Activated naive CD8-positive, alpha-beta T cell treated with anti-CD3 and anti-CD28 coated beads for 36 hours (primary cell): ENCODE measurements at regions not wholly inside any gene's neighbourhood (a gene's known extent, or its start where the extent isn't known, plus 50 kb on each side); places are given as distances from the start of the nearest gene placed in this dataset.
"Not testable (repeated sequence)": the region's sequence is repeated elsewhere in the genome, so short reads cannot be mapped to it uniquely, and the experiment has no call there.

Source experiments
- DNase-seq: peaks from one replicate; pipeline ENCODE4 v3.0.0; 2021
- H3K27ac Mint-ChIP-seq: one replicate; pipeline ENCODE4 v1.8.0; 2022; ENCODE audit warnings: mild to moderate bottlenecking, moderate library complexity, mixed read lengths
- H3K27me3 Mint-ChIP-seq: one replicate; pipeline ENCODE4 v1.8.0; 2022; ENCODE audit warnings: mild to moderate bottlenecking, mixed read lengths
- H3K36me3 Mint-ChIP-seq: one replicate; pipeline ENCODE4 v1.8.0; 2021; ENCODE audit warnings: mild to moderate bottlenecking, mixed read lengths
- H3K4me1 Mint-ChIP-seq: one replicate; pipeline ENCODE4 v1.8.0; 2021; ENCODE audit warnings: mixed read lengths
- H3K4me3 Mint-ChIP-seq: one replicate; pipeline ENCODE4 v1.8.0; 2022; ENCODE audit warnings: mild to moderate bottlenecking, moderate library complexity, mixed read lengths
- H3K9me3 Mint-ChIP-seq: one replicate; pipeline ENCODE4 v1.8.0; 2022; ENCODE audit warnings: mixed read lengths

DNA sequence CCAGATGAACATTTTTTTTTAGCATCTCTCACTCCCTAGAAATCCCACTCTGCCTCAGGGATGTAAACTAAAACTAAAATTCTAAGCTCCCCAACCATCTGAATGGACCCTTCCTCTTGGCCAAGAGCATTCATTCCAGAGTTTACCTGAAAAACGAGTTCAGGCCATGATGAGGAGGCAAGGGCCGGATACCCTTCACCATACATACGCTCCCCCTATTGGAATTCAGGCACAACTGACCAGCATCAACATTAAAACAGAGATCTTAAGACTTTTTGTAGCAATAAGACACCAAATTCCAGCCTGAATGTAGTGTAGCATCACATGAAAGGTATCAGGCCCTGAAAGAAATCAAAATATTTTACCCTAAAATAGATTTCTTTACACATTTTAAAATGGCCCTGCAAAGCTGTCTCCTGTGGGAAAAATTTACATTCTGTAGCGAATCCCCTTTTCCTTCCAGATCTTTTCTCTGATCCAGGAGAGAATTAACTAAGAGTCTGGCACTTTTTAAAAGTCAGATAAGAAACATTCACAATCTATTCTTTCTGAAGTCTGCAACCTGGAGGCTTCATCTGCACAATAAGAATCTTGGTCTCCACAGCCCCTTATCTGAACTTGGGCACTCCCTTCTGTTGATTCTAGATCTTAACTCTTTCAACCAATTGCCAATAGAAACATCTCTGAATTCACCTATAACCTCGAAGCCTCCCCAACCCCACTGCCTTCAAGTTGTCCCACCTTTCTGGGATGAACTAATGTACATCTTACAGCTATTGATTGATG, 888.5 kb downstream of the UQCRFS1 start:
- Mint-ChIP-seq H3K9me3 (no peaks in the 10 kb centered on the region), H3K4me3 (no peak overlapping the region), H3K4me1 (no peaks in the 10 kb centered on the region), H3K27ac (no peak overlapping the region), H3K27me3 (no peaks in the 10 kb centered on the region), H3K36me3 (no peaks in the 10 kb centered on the region)
- no peak for DNase-seq

DNA sequence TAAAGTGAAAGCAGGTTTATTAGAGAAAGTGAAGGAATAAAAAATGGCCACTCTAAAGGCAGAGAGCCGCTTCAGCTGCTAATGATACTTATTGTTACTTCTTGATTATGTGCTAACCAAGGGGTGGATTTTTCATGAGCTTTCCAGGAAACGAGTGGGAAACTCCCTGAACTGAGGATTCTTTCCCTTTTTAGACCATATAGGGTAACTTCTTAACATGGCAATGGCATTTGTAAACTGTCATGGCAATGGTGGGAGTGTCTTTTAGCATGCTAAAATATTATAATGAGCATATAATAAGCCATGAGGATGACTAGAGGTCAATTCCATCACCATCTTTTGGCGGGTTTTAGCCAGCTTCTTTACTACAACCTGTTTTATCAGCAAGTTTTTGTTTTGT, 890.0 kb downstream of the UQCRFS1 start:
- no peaks in the 10 kb centered on the region for H3K9me3 Mint-ChIP-seq
- H3K27me3 Mint-ChIP-seq, result no peaks in the 10 kb centered on the region
- no peak for DNase-seq
- no peak overlapping the region for H3K27ac Mint-ChIP-seq
- H3K4me1 Mint-ChIP-seq, result no peaks in the 10 kb centered on the region
- H3K36me3 Mint-ChIP-seq, result no peaks in the 10 kb centered on the region
- H3K4me3 Mint-ChIP-seq, result no peak overlapping the region

DNA sequence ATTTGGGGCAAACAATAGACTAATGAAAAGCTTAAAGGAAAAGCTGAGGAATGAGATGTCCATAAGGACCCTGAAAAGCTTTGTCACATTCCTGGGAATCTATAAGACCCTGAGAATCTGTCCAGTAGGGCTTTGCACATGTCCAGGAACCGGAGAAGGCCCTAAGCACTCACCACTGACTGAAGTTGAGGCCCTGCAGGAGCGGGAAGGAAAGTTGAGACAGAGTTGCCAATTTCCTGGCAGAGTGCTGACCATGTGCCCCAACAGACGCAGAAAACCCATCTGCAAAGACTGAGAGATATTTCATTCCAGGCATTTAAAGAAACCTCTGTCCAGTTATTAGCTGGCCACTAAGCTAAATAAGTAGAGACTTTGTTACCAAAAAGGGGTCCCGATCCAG, 890.5 kb downstream of the UQCRFS1 start:
- Mint-ChIP-seq H3K36me3 (no peaks in the 10 kb centered on the region), H3K27ac (no peak overlapping the region), H3K4me1 (no peaks in the 10 kb centered on the region), H3K9me3 (no peaks in the 10 kb centered on the region), H3K4me3 (no peak overlapping the region), H3K27me3 (no peaks in the 10 kb centered on the region)
- no peak for DNase-seq

DNA sequence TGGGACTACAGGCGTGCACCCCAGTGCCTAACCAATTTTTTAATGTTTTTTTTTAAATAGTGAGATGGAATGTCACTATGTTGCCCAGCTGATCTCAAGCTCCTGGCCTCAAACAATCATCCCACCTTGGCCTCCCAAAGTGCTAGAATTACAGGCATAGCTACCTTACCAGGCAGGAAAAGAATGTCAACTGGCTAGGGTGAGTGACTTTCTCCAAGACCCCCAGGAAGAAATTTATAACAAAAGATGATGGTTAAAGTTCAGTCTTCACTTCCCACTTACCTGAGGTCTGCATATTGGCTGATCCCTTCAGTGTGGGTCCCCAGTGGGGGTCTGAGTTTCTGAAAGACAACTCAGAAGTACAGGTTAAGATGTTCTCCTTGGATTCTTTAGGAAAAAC, 893.0 kb downstream of the UQCRFS1 start:
- Mint-ChIP-seq H3K27me3 (peaks cover 6% of the 10 kb centered on the region), H3K9me3 (no peaks in the 10 kb centered on the region), H3K4me3 (no peak overlapping the region), H3K27ac (no peak overlapping the region), H3K36me3 (no peaks in the 10 kb centered on the region), H3K4me1 (no peaks in the 10 kb centered on the region)
- DNase-seq, result no peak

DNA sequence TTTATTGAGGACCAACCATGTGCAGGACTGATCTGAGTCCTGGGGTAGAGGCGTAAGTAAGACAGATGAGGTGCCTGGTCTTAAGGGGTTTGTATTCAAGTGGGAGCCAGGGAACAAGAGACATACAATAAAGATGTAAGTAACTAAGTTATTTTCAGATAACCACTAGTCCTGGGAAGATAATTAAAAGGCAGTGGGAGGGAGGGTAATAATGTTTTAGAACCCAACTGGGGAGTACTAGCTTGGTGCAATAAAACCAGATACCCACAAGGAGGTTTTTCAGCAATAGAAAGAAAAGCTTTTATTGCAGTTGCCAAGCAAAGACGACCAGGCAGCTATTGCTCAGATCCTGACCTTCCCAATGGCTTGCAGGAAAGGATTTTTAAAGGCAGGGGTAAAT, 893.7 kb downstream of the UQCRFS1 start:
- DNase-seq, result no peak
- Mint-ChIP-seq H3K9me3 (no peaks in the 10 kb centered on the region), H3K27ac (no peak overlapping the region), H3K4me3 (no peak overlapping the region), H3K4me1 (no peaks in the 10 kb centered on the region), H3K36me3 (no peaks in the 10 kb centered on the region), H3K27me3 (peaks cover 6% of the 10 kb centered on the region)

GRCh38 chr19:28318469-28319179, 894.3 kb downstream of the UQCRFS1 start:
- H3K4me1 Mint-ChIP-seq, result no peaks in the 10 kb centered on the region
- H3K27ac Mint-ChIP-seq, result no peak overlapping the region
- peaks cover 6% of the 10 kb centered on the region for H3K27me3 Mint-ChIP-seq
- H3K4me3 Mint-ChIP-seq, result no peak overlapping the region
- H3K9me3 Mint-ChIP-seq, result no peaks in the 10 kb centered on the region
- H3K36me3 Mint-ChIP-seq, result no peaks in the 10 kb centered on the region
- no peak for DNase-seq

DNA sequence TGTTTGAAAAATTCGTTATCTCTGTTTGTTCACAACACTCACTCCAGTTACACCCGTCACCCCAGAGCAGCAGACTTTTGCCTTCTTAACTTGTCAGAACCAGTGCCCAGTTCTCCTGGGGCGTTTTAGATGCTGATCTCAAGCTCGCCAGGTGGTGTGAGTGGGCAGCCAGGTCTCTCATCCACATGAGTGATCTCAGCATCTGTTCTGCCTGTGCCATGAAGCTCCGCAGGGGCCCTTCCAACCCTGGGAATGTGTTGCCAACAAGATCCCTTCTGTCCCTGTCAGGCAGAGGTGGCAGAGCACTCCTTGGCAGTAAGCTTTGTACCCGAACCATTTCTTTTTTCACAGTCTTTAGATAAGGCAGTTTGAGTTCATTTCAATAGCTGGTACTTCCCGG, 896.5 kb downstream of the UQCRFS1 start:
- no peaks in the 10 kb centered on the region for H3K36me3 Mint-ChIP-seq
- H3K27me3 Mint-ChIP-seq, result peaks cover 6% of the 10 kb centered on the region

DNA sequence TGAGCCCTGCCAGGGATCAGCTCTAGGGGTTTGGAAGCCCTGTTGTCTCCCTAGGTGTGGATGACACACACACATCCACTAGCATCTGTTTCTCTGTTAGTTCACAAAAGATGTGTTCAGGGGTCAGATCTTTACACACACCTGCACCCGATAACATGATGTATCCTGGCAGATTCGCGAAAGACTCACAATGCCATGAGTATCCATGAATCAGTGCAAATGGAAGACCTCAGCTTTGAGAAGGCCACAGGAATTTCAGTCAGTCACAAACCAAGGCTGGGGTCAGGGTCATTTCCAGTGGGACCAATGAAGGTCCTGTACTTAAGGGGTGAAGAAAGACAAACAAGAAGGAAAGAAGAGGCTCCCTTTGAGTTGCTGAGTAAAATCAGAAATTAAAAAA, 898.2 kb downstream of the UQCRFS1 start:
- H3K36me3 Mint-ChIP-seq, result no peaks in the 10 kb centered on the region
- H3K4me1 Mint-ChIP-seq, result no peaks in the 10 kb centered on the region
- no peak overlapping the region for H3K27ac Mint-ChIP-seq
- H3K9me3 Mint-ChIP-seq, result no peaks in the 10 kb centered on the region
- no peak overlapping the region for H3K4me3 Mint-ChIP-seq
- no peak for DNase-seq
- H3K27me3 Mint-ChIP-seq, result peaks cover 6% of the 10 kb centered on the region

More for the DNA sequence above, 896.5 kb downstream of the UQCRFS1 start:
- no peak for DNase-seq
- H3K4me3 Mint-ChIP-seq, result no peak overlapping the region
- H3K27ac Mint-ChIP-seq, result no peak overlapping the region
- H3K4me1 Mint-ChIP-seq, result no peaks in the 10 kb centered on the region
- no peaks in the 10 kb centered on the region for H3K9me3 Mint-ChIP-seq

- Mint-ChIP-seq H3K4me3 (no peak overlapping the region), H3K9me3 (no peaks in the 10 kb centered on the region), H3K27ac (no peak overlapping the region), H3K36me3 (no peaks in the 10 kb centered on the region), H3K4me1 (no peaks in the 10 kb centered on the region), H3K27me3 (peaks cover 6% of the 10 kb centered on the region)
- DNase-seq, result no peak
Observed at GRCh38 chr19:28314287-28314686, 898.7 kb downstream of the UQCRFS1 start.

DNA sequence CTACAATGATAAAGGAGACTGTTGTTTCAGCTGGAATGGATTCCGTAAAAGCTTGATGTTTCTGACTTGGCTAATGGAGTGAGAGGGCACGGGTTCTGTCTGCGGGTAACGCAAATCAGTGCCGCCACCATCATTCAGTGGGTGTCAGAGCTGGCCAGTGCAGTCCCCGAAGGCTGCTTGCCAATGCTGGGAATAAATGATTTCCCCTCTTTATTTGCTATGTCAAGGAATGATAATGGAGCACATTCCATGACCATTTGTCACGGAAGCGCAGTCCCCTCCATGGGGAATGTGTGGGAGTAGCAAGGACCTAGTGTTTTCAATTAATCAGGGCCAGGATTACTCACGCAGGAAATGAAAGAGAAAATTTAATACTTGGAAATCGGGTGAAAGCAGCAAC, 899.3 kb downstream of the UQCRFS1 start:
- H3K4me3 Mint-ChIP-seq, result no peak overlapping the region
- H3K9me3 Mint-ChIP-seq, result no peaks in the 10 kb centered on the region
- H3K4me1 Mint-ChIP-seq, result no peaks in the 10 kb centered on the region
- no peak overlapping the region for H3K27ac Mint-ChIP-seq
- no peaks in the 10 kb centered on the region for H3K36me3 Mint-ChIP-seq
- peaks cover 6% of the 10 kb centered on the region for H3K27me3 Mint-ChIP-seq
- DNase-seq, result no peak

DNA sequence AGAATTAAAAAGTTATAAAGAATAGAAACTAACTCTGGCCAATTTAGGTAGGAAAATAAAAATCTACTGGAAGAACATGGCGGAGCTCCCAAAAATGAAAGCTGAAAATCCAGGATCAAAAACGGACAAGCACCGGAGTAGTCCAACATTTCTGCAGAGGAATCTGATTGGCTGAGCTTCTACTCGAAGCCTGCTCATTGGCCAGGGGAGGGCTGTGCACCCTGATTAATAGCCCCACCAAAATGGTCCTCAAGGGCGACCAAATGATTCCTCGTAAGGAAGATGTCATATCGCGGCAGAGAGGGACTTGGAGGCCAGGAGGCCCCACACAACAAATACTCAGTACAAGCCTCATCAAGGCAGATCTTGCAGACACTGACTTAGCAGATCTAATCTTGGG, 900.7 kb downstream of the UQCRFS1 start:
- H3K4me3 Mint-ChIP-seq, result no peak overlapping the region
- peaks cover 4% of the 10 kb centered on the region for H3K27me3 Mint-ChIP-seq
- no peaks in the 10 kb centered on the region for H3K4me1 Mint-ChIP-seq
- DNase-seq, result no peak
- no peak overlapping the region for H3K27ac Mint-ChIP-seq
- no peaks in the 10 kb centered on the region for H3K36me3 Mint-ChIP-seq
- no peaks in the 10 kb centered on the region for H3K9me3 Mint-ChIP-seq

- not testable (repeated sequence) for H3K27ac Mint-ChIP-seq, H3K36me3 Mint-ChIP-seq, H3K9me3 Mint-ChIP-seq, H3K4me3 Mint-ChIP-seq, H3K4me1 Mint-ChIP-seq, DNase-seq, H3K27me3 Mint-ChIP-seq
Observed at GRCh38 chr19:28310829-28311228, 902.1 kb downstream of the UQCRFS1 start.

DNA sequence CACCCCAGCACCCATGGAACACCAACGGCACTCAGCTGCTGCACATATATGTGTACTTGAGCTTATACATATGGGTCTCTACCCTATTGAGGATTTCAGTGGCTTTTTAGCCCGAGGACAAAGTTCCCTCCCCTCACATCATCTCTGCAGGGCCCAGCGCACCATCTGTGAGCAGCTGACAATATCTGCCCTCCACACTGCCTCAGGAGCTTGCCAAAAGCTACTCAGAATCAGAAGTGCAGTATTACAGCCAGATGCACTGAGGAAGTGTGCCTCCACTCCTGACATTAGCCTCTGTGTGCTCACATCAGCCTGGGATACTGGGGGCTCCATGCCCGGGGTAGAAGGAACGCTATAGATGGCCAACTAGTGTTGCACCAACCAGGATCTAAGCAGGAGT, 903.9 kb downstream of the UQCRFS1 start:
- H3K9me3 Mint-ChIP-seq, result no peaks in the 10 kb centered on the region
- no peak overlapping the region for H3K27ac Mint-ChIP-seq
- no peak overlapping the region for H3K4me3 Mint-ChIP-seq
- no peaks in the 10 kb centered on the region for H3K4me1 Mint-ChIP-seq
- no peak for DNase-seq
- H3K27me3 Mint-ChIP-seq, result no peaks in the 10 kb centered on the region
- no peaks in the 10 kb centered on the region for H3K36me3 Mint-ChIP-seq

DNA sequence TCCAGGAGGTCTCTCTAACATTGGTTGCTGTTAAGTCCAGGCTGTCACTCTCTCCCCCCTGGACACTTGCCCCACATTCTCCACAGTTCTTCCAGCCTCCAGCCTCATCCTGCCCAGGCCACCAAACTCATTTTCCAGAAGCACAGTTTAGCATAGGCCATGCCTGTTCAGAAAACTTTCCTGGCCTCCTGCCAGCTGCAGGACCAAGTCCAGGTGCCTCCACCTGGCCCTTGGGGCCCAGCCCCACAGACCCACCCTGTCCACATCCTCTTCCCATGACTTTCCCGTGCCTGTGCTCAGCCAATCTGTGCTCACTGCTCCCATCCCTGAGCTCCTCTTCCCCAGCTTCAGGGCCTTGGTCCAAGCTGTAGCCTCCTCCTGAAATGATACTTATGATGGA, 905.0 kb downstream of the UQCRFS1 start:
- H3K4me1 Mint-ChIP-seq, result no peaks in the 10 kb centered on the region
- no peak for DNase-seq

DNA sequence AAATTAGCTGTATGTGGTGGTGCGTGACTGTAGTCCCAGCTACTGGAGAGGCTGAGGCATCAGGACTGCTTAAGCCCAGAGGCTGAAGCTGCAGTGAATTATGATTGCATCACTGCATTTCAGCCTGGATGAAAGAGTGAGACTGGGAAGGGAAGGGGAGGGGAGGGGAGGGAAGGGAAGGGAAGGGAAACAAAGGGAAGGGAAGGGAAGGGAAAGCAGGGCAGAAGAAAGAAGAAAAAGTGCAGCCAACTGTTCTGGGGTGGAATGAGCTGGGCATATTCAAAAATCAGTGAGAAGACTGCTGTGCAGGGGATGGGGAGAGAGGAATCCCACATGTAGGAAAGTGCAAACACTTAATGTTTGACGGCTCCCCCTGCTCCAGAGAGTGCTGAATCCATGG, 905.5 kb downstream of the UQCRFS1 start:
- Mint-ChIP-seq H3K27ac (no peak overlapping the region), H3K4me1 (no peaks in the 10 kb centered on the region), H3K36me3 (no peaks in the 10 kb centered on the region), H3K9me3 (no peaks in the 10 kb centered on the region), H3K4me3 (no peak overlapping the region), H3K27me3 (no peaks in the 10 kb centered on the region)
- DNase-seq, result no peak

More for the DNA sequence above, 905.0 kb downstream of the UQCRFS1 start:
- Mint-ChIP-seq H3K27ac (no peak overlapping the region), H3K9me3 (no peaks in the 10 kb centered on the region), H3K27me3 (no peaks in the 10 kb centered on the region), H3K4me3 (no peak overlapping the region), H3K36me3 (no peaks in the 10 kb centered on the region)

- Mint-ChIP-seq H3K4me3 (no peak overlapping the region), H3K9me3 (no peaks in the 10 kb centered on the region), H3K27me3 (no peaks in the 10 kb centered on the region)
Observed at GRCh38 chr19:28305513-28305912, 907.4 kb downstream of the UQCRFS1 start.

More at GRCh38 chr19:28305513-28305912, 907.4 kb downstream of the UQCRFS1 start:
- Mint-ChIP-seq H3K27ac (no peak overlapping the region), H3K36me3 (no peaks in the 10 kb centered on the region), H3K4me1 (no peaks in the 10 kb centered on the region)
- no peak for DNase-seq
